ENCODE measurements at regions not wholly inside any gene's neighbourhood (a gene's known extent, or its start where the extent isn't known, plus 50 kb on each side); places are given as distances from the start of the nearest gene placed in this dataset.
A peak's percentile ranks its signal among the peaks of the same experiment; 100 is the strongest.

DNA sequence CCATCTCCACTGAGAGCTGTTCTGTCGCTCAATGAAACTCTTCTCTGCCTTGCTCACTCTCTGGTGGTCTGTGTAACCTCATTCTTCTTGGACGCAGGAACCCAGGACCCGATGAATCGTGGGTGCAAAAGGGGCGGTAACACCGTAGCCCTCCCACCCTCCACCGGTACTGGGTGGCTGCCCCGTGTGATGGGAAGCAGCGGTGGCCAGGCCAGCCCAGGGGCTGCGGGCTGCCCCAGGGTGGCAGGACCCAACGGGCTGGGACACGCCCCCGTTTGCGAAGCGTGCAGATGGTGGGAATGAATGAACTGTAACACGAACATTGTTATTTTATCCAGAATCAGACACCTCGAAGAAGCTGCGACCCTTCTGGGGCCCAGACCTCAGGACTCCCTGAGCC, 92.3 kb upstream of the BACE2 start:
- no peak overlapping the region for H3K4me2 ChIP-seq
- TF ChIP-seq Cebpa-rat (IDR thresholded peaks at IDR 0.05), result no peak
- H3K36me3 ChIP-seq, result no peaks in the 10 kb centered on the region
- no peaks in the 10 kb centered on the region for H3K27me3 ChIP-seq
- no peak overlapping the region for H3K9ac ChIP-seq
- no peak overlapping the region for H3K27ac ChIP-seq
- no peaks in the 10 kb centered on the region for H4K20me1 ChIP-seq
- H3K9me3 ChIP-seq (replicated peaks in 1 of 11), result peaks cover 0 to 10% (median 6%) of the 10 kb centered on the region in 11 experiments; a peak in 4 of 22 replicates
- H3K4me3 ChIP-seq, result no peak overlapping the region
- H3K4me1 ChIP-seq, result peaks cover 0 to 19% (median 13%) of the 10 kb centered on the region in 10 experiments; a peak in 15 of 20 replicates

DNA sequence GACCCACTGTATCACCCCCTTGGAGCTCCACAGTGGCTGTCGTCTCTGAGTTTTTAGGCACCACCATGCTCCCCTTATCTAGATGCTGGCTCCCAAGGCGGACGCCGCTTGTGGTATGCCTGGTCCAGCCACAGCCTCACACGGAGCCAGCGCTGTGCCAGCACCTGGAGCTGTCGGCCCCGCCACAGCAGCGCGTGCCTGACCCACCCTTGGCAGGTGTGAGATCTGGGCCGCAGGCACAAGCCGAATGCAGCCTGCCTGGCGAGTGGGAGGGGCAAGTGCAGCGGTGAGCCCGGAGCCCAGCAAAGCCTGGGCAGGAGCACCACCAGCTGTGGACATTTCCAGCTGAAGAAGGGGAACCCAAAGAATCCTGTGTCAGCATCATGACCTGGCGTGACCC, 91.9 kb upstream of the BACE2 start:
- no peak for TF ChIP-seq Cebpa-rat (IDR thresholded peaks at IDR 0.05)
- Histone ChIP-seq H3K9me3 (replicated peaks in 1 of 11) (peaks cover 0 to 10% (median 6%) of the 10 kb centered on the region in 11 experiments; a peak in 4 of 22 replicates), H3K4me1 (peaks cover 0 to 15% (median 9%) of the 10 kb centered on the region in 10 experiments; a peak in 15 of 20 replicates), H3K4me2 (no peak overlapping the region), H4K20me1 (no peaks in the 10 kb centered on the region), H3K36me3 (no peaks in the 10 kb centered on the region), H3K4me3 (no peak overlapping the region), H3K27ac (no peak overlapping the region), H3K27me3 (no peaks in the 10 kb centered on the region), H3K9ac (no peak overlapping the region)

GRCh38 chr21:41079159-41079558, 88.8 kb upstream of the BACE2 start:
- no peaks in the 10 kb centered on the region for H3K4me1 ChIP-seq
- H3K9me3 ChIP-seq (replicated peaks in 1 of 11), result peaks cover 0 to 10% (median 6%) of the 10 kb centered on the region in 11 experiments; a peak in 4 of 22 replicates
- no peaks in the 10 kb centered on the region for H4K20me1 ChIP-seq
- H3K27ac ChIP-seq, result no peak overlapping the region
- H3K36me3 ChIP-seq, result no peaks in the 10 kb centered on the region
- H3K4me3 ChIP-seq, result no peak overlapping the region
- no peak overlapping the region for H3K9ac ChIP-seq
- H3K27me3 ChIP-seq, result no peaks in the 10 kb centered on the region
- TF ChIP-seq Cebpa-rat (IDR thresholded peaks at IDR 0.05), result no peak
- H3K4me2 ChIP-seq, result no peak overlapping the region

- H3K9ac ChIP-seq, result no peak overlapping the region
- H4K20me1 ChIP-seq, result no peaks in the 10 kb centered on the region
- no peaks in the 10 kb centered on the region for H3K36me3 ChIP-seq
- H3K4me2 ChIP-seq, result no peak overlapping the region
- no peak overlapping the region for H3K27ac ChIP-seq
- H3K4me1 ChIP-seq, result no peaks in the 10 kb centered on the region
- no peak overlapping the region for H3K4me3 ChIP-seq
- peaks cover 0 to 7% (median 5%) of the 10 kb centered on the region in 11 experiments; a peak in 4 of 22 replicates for H3K9me3 ChIP-seq (replicated peaks in 1 of 11)
- TF ChIP-seq Cebpa-rat (IDR thresholded peaks at IDR 0.05), result no peak
- H3K27me3 ChIP-seq, result no peaks in the 10 kb centered on the region
These were observed 87.4 kb upstream of the BACE2 start for GRCh38 chr21:41080485-41081121.

- no peaks in the 10 kb centered on the region for H3K27me3 ChIP-seq
- peaks cover 0 to 3% (median 0%) of the 10 kb centered on the region in 11 experiments; a peak in 1 of 22 replicates for H3K9me3 ChIP-seq (replicated peaks in 1 of 11)
- no peak for TF ChIP-seq Cebpa-rat (IDR thresholded peaks at IDR 0.05)
- H3K4me1 ChIP-seq, result peaks cover 0 to 8% (median 0%) of the 10 kb centered on the region in 10 experiments; a peak in 1 of 20 replicates
- H4K20me1 ChIP-seq, result no peaks in the 10 kb centered on the region
- H3K4me3 ChIP-seq, result no peak overlapping the region
- no peak overlapping the region for H3K27ac ChIP-seq
- H3K9ac ChIP-seq, result no peak overlapping the region
- H3K36me3 ChIP-seq, result no peaks in the 10 kb centered on the region
- H3K4me2 ChIP-seq, result no peak overlapping the region
These were observed 81.4 kb upstream of the BACE2 start for GRCh38 chr21:41086569-41086968.

- no peak for TF ChIP-seq Cebpa-rat (IDR thresholded peaks at IDR 0.05)
- no peaks in the 10 kb centered on the region for H3K27me3 ChIP-seq
- H3K9ac ChIP-seq, result no peak overlapping the region
- no peaks in the 10 kb centered on the region for H4K20me1 ChIP-seq
- no peak overlapping the region for H3K27ac ChIP-seq
- H3K9me3 ChIP-seq (replicated peaks in 1 of 11), result peaks cover 0 to 3% (median 0%) of the 10 kb centered on the region in 11 experiments; a peak in 1 of 22 replicates
- no peaks in the 10 kb centered on the region for H3K36me3 ChIP-seq
- peak overlapping the region in 3 of 11 experiments; percentile 8 to 21 (median 15); a peak in 4 of 22 replicates for H3K4me2 ChIP-seq
- H3K4me1 ChIP-seq, result peaks cover 0 to 8% (median 1%) of the 10 kb centered on the region in 10 experiments; a peak in 6 of 20 replicates
- H3K4me3 ChIP-seq, result no peak overlapping the region
These were observed 77.0 kb upstream of the BACE2 start for GRCh38 chr21:41090981-41091380.

DNA sequence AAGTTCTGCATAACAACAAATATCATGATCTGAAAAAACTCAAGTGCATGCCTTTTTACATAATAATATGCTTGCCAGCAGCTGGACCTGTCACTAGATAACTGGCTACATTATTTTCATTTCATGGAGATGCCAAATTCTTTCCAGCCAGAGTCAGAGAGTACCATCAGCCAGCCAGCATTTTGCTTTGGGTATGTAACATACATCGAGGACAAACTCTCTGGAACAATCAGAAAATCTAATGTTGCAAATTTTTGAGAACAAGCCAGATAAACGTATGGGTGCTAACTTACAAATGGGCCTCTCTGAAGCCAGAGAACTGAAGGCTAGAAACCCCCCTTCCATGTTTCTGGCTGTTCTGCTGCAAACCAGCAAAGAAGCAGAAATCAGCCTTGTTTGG, 76.3 kb upstream of the BACE2 start:
- Histone ChIP-seq H3K27me3 (no peaks in the 10 kb centered on the region), H3K9ac (no peak overlapping the region), H3K4me2 (peak overlapping the region in 2 of 11 experiments; percentile 15 to 21; a peak in 1 of 22 replicates), H3K4me1 (peaks cover 0 to 12% (median 3%) of the 10 kb centered on the region in 10 experiments; a peak in 6 of 20 replicates), H4K20me1 (no peaks in the 10 kb centered on the region), H3K4me3 (no peak overlapping the region), H3K27ac (no peak overlapping the region), H3K9me3 (replicated peaks in 1 of 11) (peaks cover 0 to 3% (median 0%) of the 10 kb centered on the region in 11 experiments; a peak in 1 of 22 replicates), H3K36me3 (no peaks in the 10 kb centered on the region)
- no peak for TF ChIP-seq Cebpa-rat (IDR thresholded peaks at IDR 0.05)

GRCh38 chr21:41092312-41092711, 75.6 kb upstream of the BACE2 start:
- no peaks in the 10 kb centered on the region for H3K27me3 ChIP-seq
- no peaks in the 10 kb centered on the region for H3K36me3 ChIP-seq
- H3K9me3 ChIP-seq (replicated peaks in 1 of 11), result peaks cover 0 to 3% (median 0%) of the 10 kb centered on the region in 11 experiments; a peak in 1 of 22 replicates
- H3K27ac ChIP-seq, result no peak overlapping the region
- H3K4me2 ChIP-seq, result no peak overlapping the region
- H3K9ac ChIP-seq, result no peak overlapping the region
- H4K20me1 ChIP-seq, result no peaks in the 10 kb centered on the region
- H3K4me1 ChIP-seq, result peaks cover 0 to 18% (median 3%) of the 10 kb centered on the region in 10 experiments; a peak in 6 of 20 replicates
- TF ChIP-seq Cebpa-rat (IDR thresholded peaks at IDR 0.05), result no peak
- no peak overlapping the region for H3K4me3 ChIP-seq

- no peak overlapping the region for H3K27ac ChIP-seq
- H3K9me3 ChIP-seq (replicated peaks in 1 of 11), result peaks cover 0 to 10% (median 6%) of the 10 kb centered on the region in 11 experiments; a peak in 8 of 22 replicates
- no peak for TF ChIP-seq Cebpa-rat (IDR thresholded peaks at IDR 0.05)
- no peaks in the 10 kb centered on the region for H3K36me3 ChIP-seq
- H4K20me1 ChIP-seq, result no peaks in the 10 kb centered on the region
- H3K4me3 ChIP-seq, result no peak overlapping the region
- H3K4me1 ChIP-seq, result peaks cover 0 to 18% (median 1%) of the 10 kb centered on the region in 10 experiments; a peak in 6 of 20 replicates
- H3K27me3 ChIP-seq, result no peaks in the 10 kb centered on the region
- no peak overlapping the region for H3K9ac ChIP-seq
- H3K4me2 ChIP-seq, result peak overlapping the region in 3 of 11 experiments; percentile 35 to 86 (median 75); a peak in 6 of 22 replicates
These were observed 72.0 kb upstream of the BACE2 start for GRCh38 chr21:41095983-41096382.
